Neural progenitor cell (in vitro differentiated cells): ENCODE measurements at regions not wholly inside any gene's neighbourhood (a gene's known extent, or its start where the extent isn't known, plus 50 kb on each side); places are given as distances from the start of the nearest gene placed in this dataset.
"Not testable (repeated sequence)": the region's sequence is repeated elsewhere in the genome, so short reads cannot be mapped to it uniquely, and the experiment has no call there.

Source experiments
- DNase-seq: peaks from one replicate; pipeline ENCODE4 v3.0.0-alpha.2; 2016; ENCODE audit warnings: low spot score
- H2AFZ ChIP-seq: fragments of 200-600 bp; sonication (generic); replicated peaks from 2 replicates; pipeline ENCODE4 v1.6.1; 2016; ENCODE audit warnings: antibody characterized with exemption
- H3F3A ChIP-seq: fragments of 200-600 bp; sonication (generic); 2 replicates; pipeline ENCODE4 v1.6.1; 2016; ENCODE audit warnings: antibody characterized with exemption, low read depth
- H3K27ac ChIP-seq: fragments of 200-600 bp; sonication (generic); 2 replicates; pipeline ENCODE4 v1.5.1; 2016; ENCODE audit warnings: mild to moderate bottlenecking
- H3K27me3 ChIP-seq: fragments of 200-600 bp; sonication (generic); 2 replicates; pipeline ENCODE4 v1.6.1; 2016; ENCODE audit warnings: mild to moderate bottlenecking, moderate library complexity
- H3K36me3 ChIP-seq: fragments of 200-600 bp; sonication (generic); 2 replicates; pipeline ENCODE4 v1.5.1; 2016
- H3K4me1 ChIP-seq: fragments of 200-600 bp; sonication (generic); 2 replicates; pipeline ENCODE4 v1.6.1; 2016; ENCODE audit warnings: mixed run types
- H3K4me2 ChIP-seq: fragments of 200-600 bp; sonication (generic); 2 replicates; pipeline ENCODE4 v1.6.1; 2016
- H3K4me3 ChIP-seq: fragments of 200-600 bp; sonication (generic); 2 replicates; pipeline ENCODE4 v1.5.1; 2016
- H3K79me2 ChIP-seq: fragments of 200-600 bp; sonication (generic); 2 replicates; pipeline ENCODE4 v1.6.1; 2016; ENCODE audit warnings: low read depth
- H3K9ac ChIP-seq: fragments of 200-600 bp; sonication (generic); 2 replicates; pipeline ENCODE4 v1.6.1; 2016
- H3K9me3 ChIP-seq: fragments of 200-600 bp; sonication (generic); 2 replicates; pipeline ENCODE4 v1.5.1; 2016; ENCODE audit warnings: low read depth
- H4K20me1 ChIP-seq: fragments of 200-600 bp; sonication (generic); 2 replicates; pipeline ENCODE4 v1.6.1; 2016; ENCODE audit warnings: low read depth
- H3K27ac Mint-ChIP-seq: 3 replicates; pipeline ENCODE4 v1.8.0; 2021; ENCODE audit warnings: mixed read lengths
- H3K27me3 Mint-ChIP-seq: 2 replicates; pipeline ENCODE4 v1.8.0; 2022; ENCODE audit warnings: low read depth, mild to moderate bottlenecking, inconsistent platforms, moderate library complexity, mixed read lengths; ENCODE audit not compliant: insufficient read depth
- H3K36me3 Mint-ChIP-seq: 3 replicates; pipeline ENCODE4 v1.8.0; 2021; ENCODE audit warnings: mixed read lengths
- H3K4me1 Mint-ChIP-seq: 3 replicates; pipeline ENCODE4 v1.8.0; 2021; ENCODE audit warnings: mixed read lengths
- H3K4me3 Mint-ChIP-seq: 3 replicates; pipeline ENCODE4 v1.8.0; 2021; ENCODE audit warnings: mild to moderate bottlenecking, moderate library complexity, mixed read lengths
- H3K9me3 Mint-ChIP-seq: 3 replicates; pipeline ENCODE4 v1.8.0; 2020; ENCODE audit warnings: mixed read lengths
- EZH2 ChIP-seq: fragments of 200-600 bp; sonication (generic); IDR thresholded peaks from 2 replicates; pipeline ENCODE4 v1.6.1; 2017; ENCODE audit warnings: antibody characterized with exemption, mild to moderate bottlenecking, moderate library complexity
- EZH2phosphoT487 ChIP-seq: fragments of 200-600 bp; sonication (generic); IDR thresholded peaks from 2 replicates; pipeline ENCODE4 v1.6.1; 2017; ENCODE audit warnings: antibody characterized with exemption
- TF ChIP-seq, protein P1 (sequence below): fragments of 200-600 bp; sonication (generic); IDR thresholded peaks from 2 replicates; pipeline ENCODE4 v1.5.1; 2017; ENCODE audit warnings: antibody characterized with exemption, mild to moderate bottlenecking

DNA sequence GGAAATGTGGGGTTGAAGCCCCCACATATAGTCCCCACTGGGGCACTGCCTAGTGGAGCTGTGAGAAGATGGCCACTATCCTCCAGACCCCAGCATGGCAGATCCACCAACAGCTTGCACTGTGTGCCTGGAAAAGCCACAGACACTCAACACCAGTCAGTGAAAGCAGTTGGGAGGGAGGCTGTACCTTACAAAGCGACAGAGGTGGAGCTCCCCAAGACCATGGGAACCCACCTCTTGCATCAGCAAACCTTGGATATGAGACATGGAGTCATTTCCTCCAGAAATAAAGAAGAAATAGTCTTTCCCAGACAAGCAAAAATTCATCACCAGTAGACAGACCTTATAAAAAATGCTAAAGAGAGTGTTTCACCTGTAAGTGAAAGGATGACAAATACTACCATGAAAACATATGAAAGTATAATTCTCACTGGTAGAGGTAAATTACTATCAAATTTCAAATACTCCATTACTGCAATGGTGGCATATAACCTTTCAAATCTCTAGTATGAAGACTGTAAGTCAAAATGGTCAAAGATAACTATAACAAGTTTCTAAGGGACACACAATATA is 152.6 kb upstream of the EPHA4 start:
- TF ChIP-seq, protein P1, sequence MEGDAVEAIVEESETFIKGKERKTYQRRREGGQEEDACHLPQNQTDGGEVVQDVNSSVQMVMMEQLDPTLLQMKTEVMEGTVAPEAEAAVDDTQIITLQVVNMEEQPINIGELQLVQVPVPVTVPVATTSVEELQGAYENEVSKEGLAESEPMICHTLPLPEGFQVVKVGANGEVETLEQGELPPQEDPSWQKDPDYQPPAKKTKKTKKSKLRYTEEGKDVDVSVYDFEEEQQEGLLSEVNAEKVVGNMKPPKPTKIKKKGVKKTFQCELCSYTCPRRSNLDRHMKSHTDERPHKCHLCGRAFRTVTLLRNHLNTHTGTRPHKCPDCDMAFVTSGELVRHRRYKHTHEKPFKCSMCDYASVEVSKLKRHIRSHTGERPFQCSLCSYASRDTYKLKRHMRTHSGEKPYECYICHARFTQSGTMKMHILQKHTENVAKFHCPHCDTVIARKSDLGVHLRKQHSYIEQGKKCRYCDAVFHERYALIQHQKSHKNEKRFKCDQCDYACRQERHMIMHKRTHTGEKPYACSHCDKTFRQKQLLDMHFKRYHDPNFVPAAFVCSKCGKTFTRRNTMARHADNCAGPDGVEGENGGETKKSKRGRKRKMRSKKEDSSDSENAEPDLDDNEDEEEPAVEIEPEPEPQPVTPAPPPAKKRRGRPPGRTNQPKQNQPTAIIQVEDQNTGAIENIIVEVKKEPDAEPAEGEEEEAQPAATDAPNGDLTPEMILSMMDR: no peak
- TF ChIP-seq EZH2: no peak
- Histone ChIP-seq H3K9ac (no peak overlapping the region), H3K4me1 (no peaks in the 10 kb centered on the region), H3K4me3 (no peak overlapping the region), H2AFZ (no peak overlapping the region), H3K36me3 (no peaks in the 10 kb centered on the region), H4K20me1 (no peaks in the 10 kb centered on the region), H3K9me3 (no peaks in the 10 kb centered on the region), H3K79me2 (no peaks in the 10 kb centered on the region), H3K27me3 (no peaks in the 10 kb centered on the region), H3K27ac (no peak overlapping the region), H3K4me2 (no peak overlapping the region), H3F3A (peaks cover 3% of the 10 kb centered on the region)
- no peak for DNase-seq
- peaks cover 4% of the 10 kb centered on the region for H3K36me3 Mint-ChIP-seq
- H3K9me3 Mint-ChIP-seq: peaks cover 17% of the 10 kb centered on the region
- H3K4me3 Mint-ChIP-seq: no peak overlapping the region
- peaks cover 2% of the 10 kb centered on the region for H3K27me3 Mint-ChIP-seq
- no peaks in the 10 kb centered on the region for H3K4me1 Mint-ChIP-seq
- H3K27ac Mint-ChIP-seq: no peak overlapping the region

DNA sequence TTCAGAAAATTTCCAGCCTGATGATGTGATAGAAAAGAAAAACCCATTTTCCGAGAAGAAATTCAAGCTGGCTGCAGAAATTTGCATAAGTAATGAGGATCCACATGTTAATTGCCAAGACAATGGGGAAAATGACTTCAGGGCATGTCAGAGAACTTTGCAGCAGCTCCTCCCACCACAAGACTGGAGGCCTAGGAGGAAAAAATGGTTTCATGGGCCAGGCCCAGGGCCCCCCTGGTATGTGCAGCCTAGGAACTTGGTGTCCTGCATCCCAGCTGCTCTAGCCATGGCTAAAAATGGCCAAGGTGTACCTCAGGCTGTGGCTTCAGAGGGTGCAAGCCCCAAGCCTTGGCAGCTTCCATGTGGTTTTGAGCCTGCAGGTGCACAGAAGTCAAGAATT is 152.0 kb upstream of the EPHA4 start:
- H3K4me1 ChIP-seq, H3K4me2 ChIP-seq, H3K79me2 ChIP-seq, DNase-seq, H3K36me3 Mint-ChIP-seq, H2AFZ ChIP-seq, H3K9ac ChIP-seq, H3F3A ChIP-seq, H3K27ac Mint-ChIP-seq, H3K4me3 Mint-ChIP-seq, H4K20me1 ChIP-seq, H3K27ac ChIP-seq, H3K4me3 ChIP-seq, H3K9me3 ChIP-seq, H3K27me3 ChIP-seq, H3K4me1 Mint-ChIP-seq, H3K27me3 Mint-ChIP-seq, H3K36me3 ChIP-seq: not testable (repeated sequence)
- H3K9me3 Mint-ChIP-seq: peaks cover 17% of the 10 kb centered on the region

DNA sequence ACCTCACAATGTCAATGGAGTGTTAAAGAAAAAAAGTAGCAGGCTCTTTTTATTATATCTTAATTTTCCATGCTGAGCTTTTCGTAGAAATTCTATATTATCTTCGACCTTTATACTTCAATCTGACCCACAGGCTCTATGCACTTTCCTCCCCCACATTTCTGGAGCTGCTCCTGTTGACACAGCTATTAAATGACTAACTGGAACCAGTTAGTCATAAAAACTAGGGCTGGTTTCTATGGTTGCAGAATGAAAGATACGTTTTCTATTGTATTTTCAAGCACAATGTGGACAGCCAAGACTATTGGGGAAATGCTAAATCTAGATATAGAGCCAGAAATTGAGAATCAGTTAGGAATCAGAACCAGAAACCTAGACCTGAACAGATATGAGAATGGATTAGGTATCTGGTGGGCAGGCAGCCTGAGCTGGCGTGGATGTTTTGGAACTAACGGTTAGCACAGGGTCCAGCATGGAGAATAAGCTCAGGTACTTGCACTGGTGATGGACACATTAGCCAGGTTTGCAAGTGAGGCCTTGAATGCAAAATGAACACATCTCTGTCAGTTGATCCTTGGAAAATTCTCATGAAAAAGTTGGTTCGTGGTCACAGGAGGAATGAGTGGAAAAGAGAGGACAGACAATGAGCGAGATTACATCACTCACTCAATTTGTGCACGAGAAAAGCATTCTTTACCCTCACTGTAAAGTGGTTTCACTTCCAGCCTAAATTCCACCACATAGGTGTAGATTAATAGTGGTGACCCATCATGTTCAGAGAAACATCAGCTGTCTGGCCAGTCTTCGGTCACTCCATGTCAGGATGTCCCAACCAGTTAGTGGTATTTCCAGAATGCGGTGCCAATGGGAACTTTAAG is 144.6 kb upstream of the EPHA4 start:
- Histone ChIP-seq H3K9ac (no peak overlapping the region), H3K4me2 (no peak overlapping the region), H4K20me1 (no peaks in the 10 kb centered on the region), H3K9me3 (no peaks in the 10 kb centered on the region), H3K36me3 (no peaks in the 10 kb centered on the region), H3K79me2 (no peaks in the 10 kb centered on the region), H3K4me3 (no peak overlapping the region), H2AFZ (no peak overlapping the region), H3K27me3 (no peaks in the 10 kb centered on the region), H3F3A (no peaks in the 10 kb centered on the region), H3K27ac (no peak overlapping the region), H3K4me1 (peaks cover 18% of the 10 kb centered on the region)
- Mint-ChIP-seq H3K4me1 (peaks cover 9% of the 10 kb centered on the region), H3K27ac (no peak overlapping the region), H3K4me3 (no peak overlapping the region), H3K9me3 (no peaks in the 10 kb centered on the region), H3K36me3 (no peaks in the 10 kb centered on the region), H3K27me3 (no peaks in the 10 kb centered on the region)
- no peak for DNase-seq
- TF ChIP-seq EZH2phosphoT487 (no peak), EZH2 (no peak)
- TF ChIP-seq, protein P1: no peak
